C4-2B (cell line): ENCODE measurements at regions not wholly inside any gene's neighbourhood (a gene's known extent, or its start where the extent isn't known, plus 50 kb on each side); places are given as distances from the start of the nearest gene placed in this dataset.

ENCODE experiments used
- CTCF ChIP-seq: fragments of 450-650 bp; conservative IDR thresholded peaks from 2 replicates; pipeline ENCODE4 v1.5.1; 2017; ENCODE audit warnings: mild to moderate bottlenecking
- ZFX ChIP-seq: fragments of 450-650 bp; IDR thresholded peaks from 2 replicates; pipeline ENCODE4 v1.6.1; 2017

GRCh38 chr5:123283031-123283430 is 140.2 kb downstream of the CEP120 start:
- TF ChIP-seq CTCF: no peak
- TF ChIP-seq ZFX: no peak
